RKO (cell line): ENCODE measurements at regions not wholly inside any gene's neighbourhood (a gene's known extent, or its start where the extent isn't known, plus 50 kb on each side); places are given as distances from the start of the nearest gene placed in this dataset.

ENCODE experiments used
- DNase-seq: peaks from one replicate; pipeline ENCODE4 v3.0.0-alpha.2; 2016; ENCODE audit warnings: low spot score

GRCh38 chr18:37671530-37671929 lies 105.9 kb upstream of the CELF4 start:
- no peak for DNase-seq

GRCh38 chr18:37671119-37671518 lies 105.5 kb upstream of the CELF4 start:
- DNase-seq: no peak

- DNase-seq: no peak
These were observed 104.5 kb upstream of the CELF4 start for GRCh38 chr18:37669991-37670534.

- no peak for DNase-seq
These were observed 103.6 kb upstream of the CELF4 start for GRCh38 chr18:37668971-37669747.

- DNase-seq: no peak
These were observed 102.2 kb upstream of the CELF4 start for GRCh38 chr18:37667836-37668235.

GRCh38 chr18:37666991-37667390 lies 101.4 kb upstream of the CELF4 start:
- no peak for DNase-seq

GRCh38 chr18:37666451-37666850 lies 100.9 kb upstream of the CELF4 start:
- DNase-seq: no peak

- DNase-seq: no peak
These were observed 99.7 kb upstream of the CELF4 start for GRCh38 chr18:37665346-37665745.

GRCh38 chr18:37663446-37663845 lies 97.8 kb upstream of the CELF4 start:
- no peak for DNase-seq

GRCh38 chr18:37662546-37663339 lies 97.1 kb upstream of the CELF4 start:
- DNase-seq: no peak

GRCh38 chr18:37662099-37662498 lies 96.5 kb upstream of the CELF4 start:
- DNase-seq: no peak

GRCh38 chr18:37661478-37661877 lies 95.9 kb upstream of the CELF4 start:
- no peak for DNase-seq

- DNase-seq: no peak
These were observed 95.5 kb upstream of the CELF4 start for GRCh38 chr18:37661061-37661460.

- no peak for DNase-seq
These were observed 95.1 kb upstream of the CELF4 start for GRCh38 chr18:37660658-37661057.

- no peak for DNase-seq
These were observed 94.3 kb upstream of the CELF4 start for GRCh38 chr18:37659906-37660305.

GRCh38 chr18:37658894-37659293 lies 93.3 kb upstream of the CELF4 start:
- no peak for DNase-seq

- DNase-seq: no peak
These were observed 91.9 kb upstream of the CELF4 start for GRCh38 chr18:37657493-37657892.

- DNase-seq: no peak
These were observed 89.3 kb upstream of the CELF4 start for GRCh38 chr18:37654731-37655369.

- DNase-seq: no peak
These were observed 88.4 kb upstream of the CELF4 start for GRCh38 chr18:37654034-37654433.

- no peak for DNase-seq
These were observed 88.0 kb upstream of the CELF4 start for GRCh38 chr18:37653618-37654017.

- DNase-seq: no peak
These were observed 84.3 kb upstream of the CELF4 start for GRCh38 chr18:37649930-37650329.

- no peak for DNase-seq
These were observed 83.8 kb upstream of the CELF4 start for GRCh38 chr18:37649416-37649815.

- no peak for DNase-seq
These were observed 76.0 kb upstream of the CELF4 start for GRCh38 chr18:37641573-37641972.
